ENCODE measurements at regions not wholly inside any gene's neighbourhood (a gene's known extent, or its start where the extent isn't known, plus 50 kb on each side); places are given as distances from the start of the nearest gene placed in this dataset.

DNA sequence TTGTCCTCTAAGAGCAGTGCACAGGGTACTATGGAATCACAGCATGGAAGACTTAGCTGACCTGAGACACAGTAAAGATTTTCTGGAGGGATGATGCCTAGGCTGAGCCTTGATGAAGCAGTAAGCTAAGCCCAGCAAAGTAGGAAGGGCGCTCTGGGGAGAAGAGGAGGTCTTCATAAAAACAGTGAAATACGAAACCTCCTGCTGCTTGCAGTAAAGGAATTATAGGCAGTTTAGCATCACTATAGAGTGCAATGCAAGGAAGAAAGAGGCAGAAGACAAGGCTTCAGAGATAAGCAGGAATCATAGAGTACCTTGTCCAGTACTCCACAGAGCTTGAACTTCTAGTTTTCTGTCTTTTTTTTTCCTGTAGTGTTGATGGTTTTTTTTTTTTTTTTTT is 555.7 kb upstream of the CADM1 start:
- TF ChIP-seq, protein P1, sequence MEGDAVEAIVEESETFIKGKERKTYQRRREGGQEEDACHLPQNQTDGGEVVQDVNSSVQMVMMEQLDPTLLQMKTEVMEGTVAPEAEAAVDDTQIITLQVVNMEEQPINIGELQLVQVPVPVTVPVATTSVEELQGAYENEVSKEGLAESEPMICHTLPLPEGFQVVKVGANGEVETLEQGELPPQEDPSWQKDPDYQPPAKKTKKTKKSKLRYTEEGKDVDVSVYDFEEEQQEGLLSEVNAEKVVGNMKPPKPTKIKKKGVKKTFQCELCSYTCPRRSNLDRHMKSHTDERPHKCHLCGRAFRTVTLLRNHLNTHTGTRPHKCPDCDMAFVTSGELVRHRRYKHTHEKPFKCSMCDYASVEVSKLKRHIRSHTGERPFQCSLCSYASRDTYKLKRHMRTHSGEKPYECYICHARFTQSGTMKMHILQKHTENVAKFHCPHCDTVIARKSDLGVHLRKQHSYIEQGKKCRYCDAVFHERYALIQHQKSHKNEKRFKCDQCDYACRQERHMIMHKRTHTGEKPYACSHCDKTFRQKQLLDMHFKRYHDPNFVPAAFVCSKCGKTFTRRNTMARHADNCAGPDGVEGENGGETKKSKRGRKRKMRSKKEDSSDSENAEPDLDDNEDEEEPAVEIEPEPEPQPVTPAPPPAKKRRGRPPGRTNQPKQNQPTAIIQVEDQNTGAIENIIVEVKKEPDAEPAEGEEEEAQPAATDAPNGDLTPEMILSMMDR (IDR thresholded peaks at IDR 0.05), result no peak
- TF ChIP-seq EP300 (IDR thresholded peaks at IDR 0.05), result no peak
- TF ChIP-seq POLR2A (IDR thresholded peaks at IDR 0.05), result no peak
